HG02623 (cell line): ENCODE measurements at regions not wholly inside any gene's neighbourhood (a gene's known extent, or its start where the extent isn't known, plus 50 kb on each side); places are given as distances from the start of the nearest gene placed in this dataset.

Source experiments
- ATAC-seq: cut with Tn5 transposase; IDR thresholded peaks from one replicate; pipeline ENCODE4 v1.9.1; 2021; ENCODE audit warnings: moderate library complexity; ENCODE audit not compliant: unreplicated experiment

GRCh38 chr5:158309088-158309807 is 450.3 kb upstream of the CLINT1 start:
- no peak for ATAC-seq

- no peak for ATAC-seq
Observed at GRCh38 chr5:158308429-158309025, 449.6 kb upstream of the CLINT1 start.

- no peak for ATAC-seq
Observed at GRCh38 chr5:158305861-158306260, 446.9 kb upstream of the CLINT1 start.

- no peak for ATAC-seq
Observed at GRCh38 chr5:158304607-158305006, 445.7 kb upstream of the CLINT1 start.

GRCh38 chr5:158303883-158304282 is 444.9 kb upstream of the CLINT1 start:
- no peak for ATAC-seq

- ATAC-seq, result no peak
Observed at GRCh38 chr5:158303275-158303674, 444.3 kb upstream of the CLINT1 start.

GRCh38 chr5:158302029-158302428 is 443.1 kb upstream of the CLINT1 start:
- ATAC-seq, result no peak

- no peak for ATAC-seq
Observed at GRCh38 chr5:158301186-158301585, 442.2 kb upstream of the CLINT1 start.

- no peak for ATAC-seq
Observed at GRCh38 chr5:158300256-158300655, 441.3 kb upstream of the CLINT1 start.

- no peak for ATAC-seq
Observed at GRCh38 chr5:158297002-158297527, 438.1 kb upstream of the CLINT1 start.

GRCh38 chr5:158294701-158295100 is 435.8 kb upstream of the CLINT1 start:
- ATAC-seq, result no peak

GRCh38 chr5:158292981-158293380 is 434.0 kb upstream of the CLINT1 start:
- ATAC-seq, result no peak

- ATAC-seq, result no peak
Observed at GRCh38 chr5:158289967-158290366, 431.0 kb upstream of the CLINT1 start.

- no peak for ATAC-seq
Observed at GRCh38 chr5:158288272-158288657, 429.3 kb upstream of the CLINT1 start.

- no peak for ATAC-seq
Observed at GRCh38 chr5:158287643-158288271, 428.8 kb upstream of the CLINT1 start.

GRCh38 chr5:158286827-158287226 is 427.9 kb upstream of the CLINT1 start:
- no peak for ATAC-seq

GRCh38 chr5:158285698-158286097 is 426.8 kb upstream of the CLINT1 start:
- ATAC-seq, result no peak

GRCh38 chr5:158284242-158284641 is 425.3 kb upstream of the CLINT1 start:
- ATAC-seq, result no peak

GRCh38 chr5:158283397-158283796 is 424.5 kb upstream of the CLINT1 start:
- no peak for ATAC-seq

GRCh38 chr5:158278216-158278925 is 419.4 kb upstream of the CLINT1 start:
- no peak for ATAC-seq

- no peak for ATAC-seq
Observed at GRCh38 chr5:158277276-158277675, 418.3 kb upstream of the CLINT1 start.
